Amniotic stem cell (primary cell): ENCODE measurements at regions not wholly inside any gene's neighbourhood (a gene's known extent, or its start where the extent isn't known, plus 50 kb on each side); places are given as distances from the start of the nearest gene placed in this dataset.
"Not testable (repeated sequence)": the region's sequence is repeated elsewhere in the genome, so short reads cannot be mapped to it uniquely, and the experiment has no call there.

ENCODE experiments used
- DNase-seq: peaks from one replicate; lab custom pipeline; 2025; lab: John Stamatoyannopoulos, UW

DNA sequence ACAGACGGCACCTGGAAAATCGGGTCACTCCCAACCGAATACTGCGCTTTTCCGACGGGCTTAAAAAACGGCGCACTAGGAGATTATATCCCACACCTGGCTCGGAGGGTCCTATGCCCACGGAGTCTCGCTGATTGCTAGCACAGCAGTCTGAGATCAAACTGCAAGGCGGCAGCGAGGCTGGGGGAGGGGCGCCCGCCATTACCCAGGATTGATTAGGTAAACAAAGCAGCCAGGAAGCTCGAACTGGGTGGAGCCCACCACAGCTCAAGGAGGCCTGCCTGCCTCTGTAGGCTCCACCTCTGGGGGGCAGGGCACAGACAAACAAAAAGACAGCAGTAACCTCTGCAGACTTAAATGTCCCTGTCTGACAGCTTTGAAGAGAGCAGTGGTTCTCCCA is 64.5 kb downstream of the SLC30A10 start:
- DNase-seq, result not testable (repeated sequence)

GRCh38 chr1:219862366-219862765 is 66.0 kb downstream of the SLC30A10 start:
- DNase-seq, result no peak

DNA sequence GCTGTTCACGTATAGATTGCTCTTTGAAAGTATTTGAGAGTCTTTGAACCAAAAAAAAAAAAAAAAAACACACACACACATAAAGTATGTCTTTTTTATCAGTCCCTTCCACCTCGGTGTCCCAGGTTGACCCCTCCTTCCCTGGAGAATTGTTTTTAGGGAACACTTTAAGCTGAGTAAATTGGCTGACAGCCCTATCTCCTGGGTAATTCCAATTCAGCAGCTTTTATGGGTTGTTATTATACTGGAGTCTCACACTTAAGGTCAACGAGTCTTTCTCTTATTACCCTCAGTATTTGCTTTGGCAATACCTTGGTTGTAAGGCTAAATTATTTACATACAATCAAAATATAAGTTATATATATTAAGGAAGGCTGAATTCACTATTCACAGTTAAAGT is 69.4 kb downstream of the SLC30A10 start:
- no peak for DNase-seq

DNA sequence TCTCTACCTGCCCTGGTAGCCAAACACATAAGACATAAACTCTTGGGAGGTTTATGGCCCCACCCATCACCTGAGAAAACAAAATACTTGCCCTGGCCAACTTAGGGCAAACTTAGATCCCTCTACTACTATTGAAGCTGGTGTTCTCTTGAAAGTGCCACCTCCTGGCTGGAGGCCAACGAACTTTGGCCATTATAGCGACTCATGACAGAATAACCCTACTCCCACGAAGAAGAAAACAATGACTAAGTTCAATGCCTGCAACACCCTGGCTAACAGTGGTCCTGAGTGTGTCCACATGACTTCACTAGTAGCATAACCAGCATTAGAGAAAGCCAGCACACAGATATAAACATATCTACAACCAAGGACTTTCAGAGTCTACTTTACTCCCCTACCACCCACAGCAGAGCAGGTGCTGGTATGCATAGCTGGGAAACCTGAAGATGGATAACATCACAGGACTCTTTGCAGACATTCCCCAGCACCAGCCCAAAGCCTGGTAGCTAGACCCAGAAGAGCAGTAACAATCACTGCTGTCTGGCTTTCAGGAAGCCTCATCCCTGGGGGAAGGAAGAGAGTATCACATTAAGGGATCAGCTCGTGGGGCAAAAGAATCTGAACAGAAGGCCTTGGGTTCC is 81.0 kb downstream of the SLC30A10 start:
- no peak for DNase-seq

GRCh38 chr1:219839595-219839994 is 88.8 kb downstream of the SLC30A10 start:
- not testable (repeated sequence) for DNase-seq

DNA sequence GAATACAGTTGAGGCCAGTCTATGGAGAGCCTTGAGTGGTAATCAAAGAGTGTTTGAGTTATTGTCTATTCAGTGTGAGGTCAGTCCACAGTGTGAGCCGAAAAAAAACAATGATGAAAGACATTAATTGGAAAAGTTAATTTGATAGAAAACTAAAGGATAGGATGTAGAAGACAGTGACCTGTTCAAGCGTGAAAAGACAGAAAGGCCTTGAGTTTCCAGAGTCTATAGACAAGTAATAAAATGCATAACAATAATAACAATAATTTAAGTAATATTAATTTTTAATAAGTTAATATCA is 90.4 kb downstream of the SLC30A10 start:
- DNase-seq, result no peak

DNA sequence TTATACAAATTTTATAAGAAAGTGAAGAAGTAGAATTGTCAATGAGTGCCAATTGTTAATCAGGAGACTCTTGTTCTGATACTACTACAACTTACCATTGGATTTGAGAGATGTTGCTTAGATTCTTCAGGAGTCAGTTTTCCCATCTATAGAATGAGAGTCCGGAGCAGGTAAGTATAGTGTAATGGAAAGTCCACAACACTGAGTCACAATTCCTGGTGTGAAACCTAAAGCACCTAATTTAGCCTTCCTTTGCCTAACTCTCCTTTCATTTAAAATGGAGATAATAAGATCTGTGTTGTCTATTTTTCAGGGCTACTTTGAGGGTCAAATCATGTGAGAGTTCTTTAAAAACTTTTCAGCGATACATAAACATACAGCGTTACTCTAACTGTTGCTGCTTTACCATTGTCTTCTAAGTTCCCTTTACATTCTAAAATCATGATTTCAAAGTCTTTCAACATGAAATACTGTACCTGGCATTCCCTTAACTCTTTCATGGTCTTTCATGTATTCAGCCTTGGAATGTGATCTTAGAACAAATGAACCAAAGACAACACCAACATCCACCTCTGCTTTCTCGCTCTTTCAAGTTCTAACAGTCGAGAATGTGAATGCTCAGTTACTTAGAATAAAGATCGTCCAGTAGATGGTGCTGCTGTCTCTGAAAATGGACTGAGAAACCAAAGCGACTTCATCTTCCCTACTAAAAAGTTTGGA is 90.9 kb downstream of the SLC30A10 start:
- peak; percentile 10 for DNase-seq

- DNase-seq, result no peak
Measured at GRCh38 chr1:219834314-219834917, 93.9 kb downstream of the SLC30A10 start.

- no peak for DNase-seq
Measured at GRCh38 chr1:219833214-219833815, 95.0 kb downstream of the SLC30A10 start.

DNA sequence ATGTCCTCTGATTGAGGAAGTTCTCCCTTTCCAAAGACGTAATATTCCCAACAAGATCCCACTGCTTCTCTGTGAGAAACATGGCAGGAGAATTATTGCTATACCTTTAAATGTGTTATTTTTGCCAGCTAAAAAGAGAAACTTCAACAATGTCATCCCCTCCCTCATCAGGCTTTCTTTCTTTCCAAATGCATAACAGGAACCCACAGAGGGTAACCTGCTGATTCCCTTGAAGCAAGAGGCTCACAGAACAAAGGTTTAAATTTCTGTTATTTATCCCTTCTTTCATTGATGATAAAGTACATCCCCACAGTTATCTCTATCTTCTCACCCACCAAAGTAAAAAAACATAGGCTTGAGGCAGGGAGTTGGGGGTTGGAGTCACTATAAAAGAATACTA is 102.1 kb downstream of the SLC30A10 start:
- DNase-seq, result no peak

GRCh38 chr1:219825355-219825754 is 103.0 kb downstream of the SLC30A10 start:
- DNase-seq, result no peak

- no peak for DNase-seq
Measured at GRCh38 chr1:219824338-219824737, 104.0 kb downstream of the SLC30A10 start.

GRCh38 chr1:219820551-219820950 is 107.8 kb downstream of the SLC30A10 start:
- DNase-seq, result no peak

DNA sequence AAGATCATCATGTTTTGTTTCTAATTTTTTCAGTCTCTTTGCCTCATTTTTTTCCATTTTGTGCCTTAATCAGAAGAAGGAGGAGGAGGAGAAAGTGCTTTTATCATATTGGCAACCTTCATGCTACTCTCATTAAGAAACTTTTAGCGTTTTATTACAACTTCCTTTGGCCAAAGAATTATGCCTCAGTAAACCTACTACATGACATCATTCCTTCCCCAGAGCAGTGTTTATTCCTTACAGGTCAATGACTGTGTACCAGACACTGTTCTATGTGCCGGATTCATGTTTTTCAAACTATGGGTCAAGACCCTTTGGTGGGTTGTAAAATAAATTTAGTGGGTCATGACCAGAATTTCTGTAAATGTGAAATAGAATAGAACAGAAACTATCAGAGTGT is 110.4 kb downstream of the SLC30A10 start:
- no peak for DNase-seq

GRCh38 chr1:219813294-219813693 is 115.1 kb downstream of the SLC30A10 start:
- DNase-seq, result no peak

- peak; percentile 38 for DNase-seq
Measured at GRCh38 chr1:219812491-219813203, 115.7 kb downstream of the SLC30A10 start.

DNA sequence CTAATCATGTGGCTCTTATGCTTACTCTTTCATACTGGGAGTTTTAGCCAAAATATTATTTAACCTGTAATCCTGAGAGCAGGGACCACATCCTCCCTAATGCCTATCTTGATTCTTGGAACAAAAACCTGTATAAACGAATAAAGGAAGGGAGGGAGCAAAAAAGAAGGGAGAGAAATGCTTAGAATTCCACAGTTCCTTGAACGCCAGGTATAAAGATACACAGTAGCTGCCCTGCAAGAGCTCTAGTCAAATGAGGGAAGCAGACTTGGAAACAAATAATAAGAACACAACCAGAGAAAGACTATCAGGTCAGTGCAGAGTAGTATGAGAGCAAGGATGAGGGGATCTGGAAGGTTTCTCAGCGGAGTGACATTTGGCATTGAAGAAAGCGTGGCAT is 116.3 kb downstream of the SLC30A10 start:
- no peak for DNase-seq

GRCh38 chr1:219810451-219810850 is 117.9 kb downstream of the SLC30A10 start:
- no peak for DNase-seq

DNA sequence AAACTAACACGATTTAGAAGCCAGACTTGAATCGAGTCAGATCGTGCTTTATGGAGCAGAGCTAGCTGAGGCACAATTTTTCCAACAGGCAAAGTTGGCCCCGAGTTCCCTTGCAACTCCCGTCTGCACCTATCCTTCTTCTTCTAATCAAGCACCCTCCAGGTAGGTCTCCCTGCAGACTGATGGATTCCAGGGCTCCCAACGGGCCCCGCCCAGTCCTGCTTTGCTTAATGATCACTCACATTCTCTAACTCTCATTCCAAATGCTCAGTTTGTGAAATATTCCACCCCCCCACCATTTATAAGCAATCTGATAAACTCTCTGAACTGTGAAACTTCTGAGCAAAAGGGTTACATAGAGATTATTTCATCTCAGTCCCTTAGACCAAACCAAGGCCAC is 119.6 kb downstream of the SLC30A10 start:
- no peak for DNase-seq

DNA sequence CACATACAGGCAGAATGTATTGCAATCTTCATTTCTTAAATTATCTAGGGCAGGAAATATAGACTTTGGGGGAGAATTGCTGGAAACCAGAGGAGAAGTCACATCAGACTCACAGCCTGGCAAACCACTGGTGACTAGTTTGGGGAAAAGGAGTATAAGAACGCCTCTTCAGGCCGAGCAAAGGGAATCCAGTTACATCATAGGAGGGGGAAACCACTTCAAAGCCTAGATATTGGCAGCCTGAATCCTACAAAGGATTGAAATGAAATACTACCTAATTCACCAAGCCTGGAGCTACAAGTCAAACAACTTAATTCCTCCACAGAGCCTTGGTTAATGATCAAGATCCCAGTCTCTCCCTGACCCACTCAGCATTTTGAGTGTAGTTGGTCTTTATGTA is 121.7 kb downstream of the SLC30A10 start:
- no peak for DNase-seq

DNA sequence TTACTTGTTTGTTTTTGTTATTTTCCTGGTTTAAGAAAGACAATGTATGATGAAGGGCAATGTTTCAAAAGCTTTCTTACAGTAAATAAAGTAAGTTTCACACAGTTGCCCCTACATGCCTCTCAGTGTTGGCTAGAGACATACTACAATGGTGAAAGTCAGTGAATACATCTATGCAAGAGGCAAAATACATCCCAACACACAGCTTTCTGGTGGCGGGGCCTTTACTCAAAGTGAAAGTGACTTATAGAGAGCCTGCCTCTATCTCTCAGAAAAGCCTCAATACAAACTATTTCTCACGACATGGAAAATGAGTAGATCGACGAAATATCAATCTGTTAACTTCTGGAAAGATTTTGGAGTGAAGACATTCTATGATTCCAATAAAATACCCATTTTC is 122.3 kb downstream of the SLC30A10 start:
- DNase-seq, result no peak

- DNase-seq, result no peak
Measured at GRCh38 chr1:219805191-219805590, 123.2 kb downstream of the SLC30A10 start.
